ENCODE measurements at regions not wholly inside any gene's neighbourhood (a gene's known extent, or its start where the extent isn't known, plus 50 kb on each side); places are given as distances from the start of the nearest gene placed in this dataset.

GRCh38 chr10:9766762-9767161, 1250.9 kb upstream of the CELF2 start:
- no peaks in the 10 kb centered on the region for H3K36me3 ChIP-seq (ENCODE audit: low read length)
- no peak overlapping the region for H3K9ac ChIP-seq (ENCODE audit: low read length)
- H3K27me3 ChIP-seq (ENCODE audit: low read length): no peaks in the 10 kb centered on the region
- no peak overlapping the region for H3K4me2 ChIP-seq (ENCODE audit: low read depth, low read length, poor library complexity, severe bottlenecking)
- H2AFZ ChIP-seq (ENCODE audit: low read depth, low read length, severe bottlenecking): no peak overlapping the region
- no peaks in the 10 kb centered on the region for H4K20me1 ChIP-seq (ENCODE audit: low read depth, low read length)
- H3K27ac ChIP-seq (ENCODE audit: low read depth, low read length): no peak overlapping the region
- H3K9me3 ChIP-seq (ENCODE audit: insufficient read depth, low read length): no peaks in the 10 kb centered on the region
- no peaks in the 10 kb centered on the region for H3K79me2 ChIP-seq (ENCODE audit: insufficient read depth, low read length)
- no peak overlapping the region for H3K4me3 ChIP-seq (ENCODE audit: insufficient read depth, low read length, poor library complexity, severe bottlenecking)
- no peaks in the 10 kb centered on the region for H3K9me2 ChIP-seq (replicated peaks; ENCODE audit: insufficient read depth, low read length)
- no peaks in the 10 kb centered on the region for H3F3A ChIP-seq (ENCODE audit: insufficient read depth)
- TF ChIP-seq CTCF (IDR thresholded peaks at IDR 0.05; ENCODE audit: insufficient read depth, low read length, poor library complexity, severe bottlenecking) (no peak), EZH2phosphoT487 (conservative IDR thresholded peaks at IDR 0.05; ENCODE audit: low read length) (no peak)

- H3K36me3 ChIP-seq (ENCODE audit: low read length): no peaks in the 10 kb centered on the region
- no peak overlapping the region for H3K4me3 ChIP-seq (ENCODE audit: insufficient read depth, low read length, poor library complexity, severe bottlenecking)
- no peaks in the 10 kb centered on the region for H3K27me3 ChIP-seq (ENCODE audit: low read length)
- H3K9ac ChIP-seq (ENCODE audit: low read length): no peak overlapping the region
- H3K9me2 ChIP-seq (replicated peaks; ENCODE audit: insufficient read depth, low read length): no peaks in the 10 kb centered on the region
- H3K79me2 ChIP-seq (ENCODE audit: insufficient read depth, low read length): no peaks in the 10 kb centered on the region
- H4K20me1 ChIP-seq (ENCODE audit: low read depth, low read length): no peaks in the 10 kb centered on the region
- TF ChIP-seq CTCF (IDR thresholded peaks at IDR 0.05; ENCODE audit: insufficient read depth, low read length, poor library complexity, severe bottlenecking) (no peak), EZH2phosphoT487 (conservative IDR thresholded peaks at IDR 0.05; ENCODE audit: low read length) (no peak)
- no peak overlapping the region for H2AFZ ChIP-seq (ENCODE audit: low read depth, low read length, severe bottlenecking)
- H3K9me3 ChIP-seq (ENCODE audit: insufficient read depth, low read length): no peaks in the 10 kb centered on the region
- H3K27ac ChIP-seq (ENCODE audit: low read depth, low read length): no peak overlapping the region
- no peak overlapping the region for H3K4me2 ChIP-seq (ENCODE audit: low read depth, low read length, poor library complexity, severe bottlenecking)
- no peaks in the 10 kb centered on the region for H3F3A ChIP-seq (ENCODE audit: insufficient read depth)
These were observed 1236.0 kb upstream of the CELF2 start for GRCh38 chr10:9781666-9782065.

- H3K36me3 ChIP-seq (ENCODE audit: low read length): no peaks in the 10 kb centered on the region
- no peak overlapping the region for H2AFZ ChIP-seq (ENCODE audit: low read depth, low read length, severe bottlenecking)
- H3K27ac ChIP-seq (ENCODE audit: low read depth, low read length): no peak overlapping the region
- TF ChIP-seq EZH2phosphoT487 (conservative IDR thresholded peaks at IDR 0.05; ENCODE audit: low read length) (no peak), CTCF (IDR thresholded peaks at IDR 0.05; ENCODE audit: insufficient read depth, low read length, poor library complexity, severe bottlenecking) (no peak)
- no peaks in the 10 kb centered on the region for H4K20me1 ChIP-seq (ENCODE audit: low read depth, low read length)
- no peak overlapping the region for H3K9ac ChIP-seq (ENCODE audit: low read length)
- H3K4me3 ChIP-seq (ENCODE audit: insufficient read depth, low read length, poor library complexity, severe bottlenecking): no peak overlapping the region
- H3K9me3 ChIP-seq (ENCODE audit: insufficient read depth, low read length): no peaks in the 10 kb centered on the region
- H3F3A ChIP-seq (ENCODE audit: insufficient read depth): no peaks in the 10 kb centered on the region
- no peaks in the 10 kb centered on the region for H3K9me2 ChIP-seq (replicated peaks; ENCODE audit: insufficient read depth, low read length)
- no peaks in the 10 kb centered on the region for H3K27me3 ChIP-seq (ENCODE audit: low read length)
- no peak overlapping the region for H3K4me2 ChIP-seq (ENCODE audit: low read depth, low read length, poor library complexity, severe bottlenecking)
- no peaks in the 10 kb centered on the region for H3K79me2 ChIP-seq (ENCODE audit: insufficient read depth, low read length)
These were observed 1231.6 kb upstream of the CELF2 start for GRCh38 chr10:9786101-9786500.

GRCh38 chr10:9786576-9786975, 1231.1 kb upstream of the CELF2 start:
- Histone ChIP-seq H3F3A (ENCODE audit: insufficient read depth) (no peaks in the 10 kb centered on the region), H4K20me1 (ENCODE audit: low read depth, low read length) (no peaks in the 10 kb centered on the region), H3K79me2 (ENCODE audit: insufficient read depth, low read length) (no peaks in the 10 kb centered on the region), H3K27ac (ENCODE audit: low read depth, low read length) (no peak overlapping the region), H3K36me3 (ENCODE audit: low read length) (no peaks in the 10 kb centered on the region), H3K9ac (ENCODE audit: low read length) (no peak overlapping the region), H2AFZ (ENCODE audit: low read depth, low read length, severe bottlenecking) (no peak overlapping the region), H3K4me3 (ENCODE audit: insufficient read depth, low read length, poor library complexity, severe bottlenecking) (no peak overlapping the region), H3K27me3 (ENCODE audit: low read length) (no peaks in the 10 kb centered on the region), H3K4me2 (ENCODE audit: low read depth, low read length, poor library complexity, severe bottlenecking) (no peak overlapping the region), H3K9me3 (ENCODE audit: insufficient read depth, low read length) (no peaks in the 10 kb centered on the region), H3K9me2 (replicated peaks; ENCODE audit: insufficient read depth, low read length) (no peaks in the 10 kb centered on the region)
- TF ChIP-seq EZH2phosphoT487 (conservative IDR thresholded peaks at IDR 0.05; ENCODE audit: low read length) (no peak), CTCF (IDR thresholded peaks at IDR 0.05; ENCODE audit: insufficient read depth, low read length, poor library complexity, severe bottlenecking) (no peak)
